ENCODE measurements at regions not wholly inside any gene's neighbourhood (a gene's known extent, or its start where the extent isn't known, plus 50 kb on each side); places are given as distances from the start of the nearest gene placed in this dataset.

GRCh38 chr10:33085313-33085833, 127.3 kb upstream of the ITGB1 start:
- Mint-ChIP-seq H3K4me1 (peaks cover 19 to 23% of the 10 kb centered on the region in 2 experiments), H3K27ac (no peak overlapping the region), H3K27me3 (ENCODE audit: low read depth) (no peaks in the 10 kb centered on the region), H3K4me3 (no peak overlapping the region), H3K9me3 (no peaks in the 10 kb centered on the region; a peak in 1 of 5 replicates), H3K36me3 (ENCODE audit: insufficient read depth in 1 of 3, low read depth in 3 of 3) (0 out of 7 replicates have a peak, but pooled peaks cover 0 to 4% (median 0%) of the 10 kb centered on the region in 3 experiments)
- no peak overlapping the region for H3T11ph ChIP-seq (ENCODE audit: low read length)
- no peaks in the 10 kb centered on the region for H3K79me1 ChIP-seq (ENCODE audit: insufficient read depth, low read depth, low read length, poor library complexity, severe bottlenecking)
- H3K27ac ChIP-seq (ENCODE audit: insufficient read length, low read depth, low read length): no peak overlapping the region
- DNase-seq: no peak
- no peak overlapping the region for H2AK5ac ChIP-seq (ENCODE audit: insufficient read length, low read length)
- no peak for TF ChIP-seq CTCF (conservative IDR thresholded peaks at IDR 0.05)
- H4K20me1 ChIP-seq (ENCODE audit: control insufficient read depth, insufficient read depth, insufficient read length): no peaks in the 10 kb centered on the region
- H3K4ac ChIP-seq (ENCODE audit: low read depth, low read length): no peak overlapping the region
- no peak overlapping the region for H2BK20ac ChIP-seq (ENCODE audit: low read depth, low read length, poor library complexity, severe bottlenecking)
- no peak overlapping the region for H2BK5ac ChIP-seq (ENCODE audit: insufficient read length, low read length)
- H3K4me1 ChIP-seq (ENCODE audit: insufficient read depth, low read length): no peaks in the 10 kb centered on the region
- no peak overlapping the region for H4K5ac ChIP-seq (ENCODE audit: insufficient read length, low read depth, low read length)
- no peak overlapping the region for H2AFZ ChIP-seq (ENCODE audit: low read length)
- H3K23me2 ChIP-seq (ENCODE audit: insufficient read length, low read depth, low read length, poor library complexity, severe bottlenecking): no peaks in the 10 kb centered on the region
- H2BK15ac ChIP-seq (ENCODE audit: low read depth, low read length): no peak overlapping the region
- no peak overlapping the region for H2BK120ac ChIP-seq (ENCODE audit: low read depth, low read length, poor library complexity, severe bottlenecking)
- H3K9ac ChIP-seq (ENCODE audit: extremely low read depth, insufficient read length, low read length): no peak overlapping the region
- H3K27me3 ChIP-seq (ENCODE audit: insufficient read depth, low read length): no peaks in the 10 kb centered on the region
- no peak overlapping the region for H4K91ac ChIP-seq (ENCODE audit: insufficient read length, low read depth, low read length)
- H4K8ac ChIP-seq (replicated peaks; ENCODE audit: insufficient read length, low read depth, low read length): no peak overlapping the region
- H3K9me3 ChIP-seq (ENCODE audit: control insufficient read depth, low read depth, low read length): no peaks in the 10 kb centered on the region
- H3K14ac ChIP-seq (ENCODE audit: insufficient read depth, low read length): no peak overlapping the region
- no peak overlapping the region for H3K23ac ChIP-seq (ENCODE audit: insufficient read length, low read depth, low read length)
- no peak overlapping the region for H2BK12ac ChIP-seq (ENCODE audit: insufficient read length, low read depth, low read length)
- no peak overlapping the region for H3K18ac ChIP-seq (ENCODE audit: insufficient read length, low read depth, low read length)
- no peaks in the 10 kb centered on the region for H3K79me2 ChIP-seq (ENCODE audit: insufficient read depth, low read length)
- H3K4me2 ChIP-seq (ENCODE audit: insufficient read depth, insufficient read length, low read length): no peak overlapping the region
- no peak overlapping the region for H3K56ac ChIP-seq (ENCODE audit: insufficient read length, low read depth, low read length)

Measured in H9 (cell line).